ENCODE measurements at regions not wholly inside any gene's neighbourhood (a gene's known extent, or its start where the extent isn't known, plus 50 kb on each side); places are given as distances from the start of the nearest gene placed in this dataset.

- no peak for TF ChIP-seq POU2F2 (IDR thresholded peaks at IDR 0.05; ENCODE audit: low read depth, low read length)
- TF ChIP-seq SPI1 (IDR thresholded peaks at IDR 0.05; ENCODE audit: low read depth, low read length): no peak
- no peak for TF ChIP-seq TAF1 (IDR thresholded peaks at IDR 0.05; ENCODE audit: low read depth, low read length)
- no peak for TF ChIP-seq PAX5 (IDR thresholded peaks at IDR 0.05; ENCODE audit: insufficient read depth, low read length, severe bottlenecking)
- no peak for TF ChIP-seq POLR2AphosphoS5 (IDR thresholded peaks at IDR 0.05; ENCODE audit: low read depth, low read length)
- no peak for TF ChIP-seq POLR2A (IDR thresholded peaks at IDR 0.05; ENCODE audit: low read depth, low read length)
- DNase-seq (ENCODE audit: insufficient read length, low spot score) (no peak), FAIRE-seq (no peak)
Observed at GRCh38 chr20:50323209-50323608, 132.6 kb downstream of the CEBPB start.

- FAIRE-seq (no peak), DNase-seq (ENCODE audit: insufficient read length, low spot score) (no peak)
- TF ChIP-seq TAF1 (IDR thresholded peaks at IDR 0.05; ENCODE audit: low read depth, low read length) (no peak), POLR2AphosphoS5 (IDR thresholded peaks at IDR 0.05; ENCODE audit: low read depth, low read length) (no peak), PAX5 (IDR thresholded peaks at IDR 0.05; ENCODE audit: insufficient read depth, low read length, severe bottlenecking) (no peak), POLR2A (IDR thresholded peaks at IDR 0.05; ENCODE audit: low read depth, low read length) (no peak), POU2F2 (IDR thresholded peaks at IDR 0.05; ENCODE audit: low read depth, low read length) (no peak), SPI1 (IDR thresholded peaks at IDR 0.05; ENCODE audit: low read depth, low read length) (no peak)
Observed at GRCh38 chr20:50323777-50324775, 133.4 kb downstream of the CEBPB start.

- TF ChIP-seq TAF1 (IDR thresholded peaks at IDR 0.05; ENCODE audit: low read depth, low read length) (no peak), POLR2AphosphoS5 (IDR thresholded peaks at IDR 0.05; ENCODE audit: low read depth, low read length) (no peak), POLR2A (IDR thresholded peaks at IDR 0.05; ENCODE audit: low read depth, low read length) (no peak), SPI1 (IDR thresholded peaks at IDR 0.05; ENCODE audit: low read depth, low read length) (no peak), POU2F2 (IDR thresholded peaks at IDR 0.05; ENCODE audit: low read depth, low read length) (no peak), PAX5 (IDR thresholded peaks at IDR 0.05; ENCODE audit: insufficient read depth, low read length, severe bottlenecking) (no peak)
- no peak for DNase-seq (ENCODE audit: insufficient read length, low spot score)
- no peak for FAIRE-seq
Observed at GRCh38 chr20:50325215-50325614, 134.6 kb downstream of the CEBPB start.

- no peak for TF ChIP-seq TAF1 (IDR thresholded peaks at IDR 0.05; ENCODE audit: low read depth, low read length)
- TF ChIP-seq PAX5 (IDR thresholded peaks at IDR 0.05; ENCODE audit: insufficient read depth, low read length, severe bottlenecking): no peak
- no peak for TF ChIP-seq POLR2A (IDR thresholded peaks at IDR 0.05; ENCODE audit: low read depth, low read length)
- no peak for TF ChIP-seq SPI1 (IDR thresholded peaks at IDR 0.05; ENCODE audit: low read depth, low read length)
- TF ChIP-seq POU2F2 (IDR thresholded peaks at IDR 0.05; ENCODE audit: low read depth, low read length): no peak
- TF ChIP-seq POLR2AphosphoS5 (IDR thresholded peaks at IDR 0.05; ENCODE audit: low read depth, low read length): no peak
- no peak for DNase-seq (ENCODE audit: insufficient read length, low spot score)
- FAIRE-seq: no peak
Observed at GRCh38 chr20:50325651-50326050, 135.0 kb downstream of the CEBPB start.

GRCh38 chr20:50327666-50328065, 137.0 kb downstream of the CEBPB start:
- TF ChIP-seq SPI1 (IDR thresholded peaks at IDR 0.05; ENCODE audit: low read depth, low read length): no peak
- TF ChIP-seq TAF1 (IDR thresholded peaks at IDR 0.05; ENCODE audit: low read depth, low read length): no peak
- no peak for TF ChIP-seq POU2F2 (IDR thresholded peaks at IDR 0.05; ENCODE audit: low read depth, low read length)
- TF ChIP-seq POLR2A (IDR thresholded peaks at IDR 0.05; ENCODE audit: low read depth, low read length): no peak
- TF ChIP-seq PAX5 (IDR thresholded peaks at IDR 0.05; ENCODE audit: insufficient read depth, low read length, severe bottlenecking): no peak
- no peak for TF ChIP-seq POLR2AphosphoS5 (IDR thresholded peaks at IDR 0.05; ENCODE audit: low read depth, low read length)
- FAIRE-seq (no peak), DNase-seq (ENCODE audit: insufficient read length, low spot score) (no peak)

- no peak for DNase-seq (ENCODE audit: insufficient read length, low spot score)
- no peak for TF ChIP-seq PAX5 (IDR thresholded peaks at IDR 0.05; ENCODE audit: insufficient read depth, low read length, severe bottlenecking)
- TF ChIP-seq SPI1 (IDR thresholded peaks at IDR 0.05; ENCODE audit: low read depth, low read length): no peak
- TF ChIP-seq TAF1 (IDR thresholded peaks at IDR 0.05; ENCODE audit: low read depth, low read length): no peak
- no peak for TF ChIP-seq POU2F2 (IDR thresholded peaks at IDR 0.05; ENCODE audit: low read depth, low read length)
- TF ChIP-seq POLR2AphosphoS5 (IDR thresholded peaks at IDR 0.05; ENCODE audit: low read depth, low read length): no peak
- TF ChIP-seq POLR2A (IDR thresholded peaks at IDR 0.05; ENCODE audit: low read depth, low read length): no peak
- no peak for FAIRE-seq
Observed at GRCh38 chr20:50328222-50328979, 137.8 kb downstream of the CEBPB start.

GRCh38 chr20:50328996-50329898, 138.6 kb downstream of the CEBPB start:
- FAIRE-seq (no peak), DNase-seq (ENCODE audit: insufficient read length, low spot score) (no peak)
- TF ChIP-seq PAX5 (IDR thresholded peaks at IDR 0.05; ENCODE audit: insufficient read depth, low read length, severe bottlenecking): no peak
- TF ChIP-seq POU2F2 (IDR thresholded peaks at IDR 0.05; ENCODE audit: low read depth, low read length): no peak
- TF ChIP-seq TAF1 (IDR thresholded peaks at IDR 0.05; ENCODE audit: low read depth, low read length): no peak
- TF ChIP-seq SPI1 (IDR thresholded peaks at IDR 0.05; ENCODE audit: low read depth, low read length): no peak
- no peak for TF ChIP-seq POLR2AphosphoS5 (IDR thresholded peaks at IDR 0.05; ENCODE audit: low read depth, low read length)
- TF ChIP-seq POLR2A (IDR thresholded peaks at IDR 0.05; ENCODE audit: low read depth, low read length): no peak

- FAIRE-seq (no peak), DNase-seq (ENCODE audit: insufficient read length, low spot score) (no peak)
- TF ChIP-seq TAF1 (IDR thresholded peaks at IDR 0.05; ENCODE audit: low read depth, low read length): no peak
- TF ChIP-seq POU2F2 (IDR thresholded peaks at IDR 0.05; ENCODE audit: low read depth, low read length): no peak
- TF ChIP-seq POLR2A (IDR thresholded peaks at IDR 0.05; ENCODE audit: low read depth, low read length): no peak
- TF ChIP-seq SPI1 (IDR thresholded peaks at IDR 0.05; ENCODE audit: low read depth, low read length): no peak
- no peak for TF ChIP-seq PAX5 (IDR thresholded peaks at IDR 0.05; ENCODE audit: insufficient read depth, low read length, severe bottlenecking)
- no peak for TF ChIP-seq POLR2AphosphoS5 (IDR thresholded peaks at IDR 0.05; ENCODE audit: low read depth, low read length)
Observed at GRCh38 chr20:50329981-50330503, 139.4 kb downstream of the CEBPB start.
